Liver (tissue), 7 donors: ENCODE measurements at regions not wholly inside any gene's neighbourhood (a gene's known extent, or its start where the extent isn't known, plus 50 kb on each side); places are given as distances from the start of the nearest gene placed in this dataset.
A peak's percentile ranks its signal among the peaks of the same experiment; 100 is the strongest.
"Not testable (repeated sequence)": the region's sequence is repeated elsewhere in the genome, so short reads cannot be mapped to it uniquely, and the experiment has no call there.

Source experiments
- DNase-seq: peaks from one replicate; pipeline ENCODE4 v3.0.0-alpha.2; 2017; ENCODE audit warnings: low spot score
- H3K27ac ChIP-seq, 2 donors: one replicate each; pipeline ENCODE4 v1.7.0; 2013; ENCODE audit warnings: inconsistent platforms in 2 of 2, low read length in 2 of 2, control low read depth in 1 of 2, low read depth in 1 of 2, mild to moderate bottlenecking in 1 of 2
- H3K27me3 ChIP-seq, 4 donors: one replicate each; pipeline versions ENCODE4 v1.6.1 to v1.7.0; 2013; ENCODE audit warnings: low read length in 3 of 4, inconsistent platforms in 1 of 4, mild to moderate bottlenecking in 1 of 4, moderate library complexity in 1 of 4; ENCODE audit not compliant: control insufficient read depth in 4 of 4, insufficient read depth in 4 of 4
- H3K36me3 ChIP-seq, 4 donors: one replicate each; pipeline versions ENCODE4 v1.6.1 to v1.7.0; 2013; ENCODE audit warnings: low read length in 3 of 4, mild to moderate bottlenecking in 3 of 4, low read depth in 1 of 4, moderate library complexity in 1 of 4; ENCODE audit not compliant: control insufficient read depth in 4 of 4, insufficient read depth in 3 of 4
- H3K4me1 ChIP-seq, 4 donors: one replicate each; pipeline versions ENCODE4 v1.6.1 to v1.7.0; 2013; ENCODE audit warnings: low read length in 3 of 4, mild to moderate bottlenecking in 3 of 4, moderate library complexity in 1 of 4; ENCODE audit not compliant: control insufficient read depth in 4 of 4, insufficient read depth in 4 of 4
- H3K4me3 ChIP-seq, 3 donors: one replicate each; pipeline versions ENCODE4 v1.6.1 to v1.7.0; 2013; ENCODE audit warnings: low read length in 3 of 3, control low read depth in 1 of 3, low read depth in 1 of 3, mild to moderate bottlenecking in 1 of 3
- H3K9ac ChIP-seq, 2 donors: one replicate each; pipeline ENCODE4 v1.7.0; 2013; ENCODE audit warnings: low read length in 2 of 2, mild to moderate bottlenecking in 2 of 2, moderate library complexity in 2 of 2, control low read depth in 1 of 2, low read depth in 1 of 2
- H3K9me3 ChIP-seq, 4 donors: one replicate each; pipeline versions ENCODE4 v1.6.1 to v1.7.0; 2013; ENCODE audit warnings: low read length in 3 of 4; ENCODE audit not compliant: control insufficient read depth in 4 of 4
- ATF3 ChIP-seq: IDR thresholded peaks from 2 replicates; pipeline ENCODE4 v1.6.1; 2016; ENCODE audit warnings: antibody characterized with exemption
- EGR1 ChIP-seq, 2 donors: IDR thresholded peaks; 2 replicates each; pipeline ENCODE4 v1.6.1; 2016 to 2018; ENCODE audit warnings: antibody characterized with exemption in 2 of 2, low read depth in 2 of 2
- FOXA1 ChIP-seq: IDR thresholded peaks from 2 replicates; pipeline ENCODE4 v1.6.1; 2016; ENCODE audit warnings: antibody characterized with exemption
- GABPA ChIP-seq, 2 donors: IDR thresholded peaks in 1 of 2; conservative IDR thresholded peaks in 1 of 2; 2 replicates each; pipeline ENCODE4 v1.6.1; 2016; ENCODE audit warnings: antibody characterized with exemption in 2 of 2, mild to moderate bottlenecking in 1 of 2, moderate library complexity in 1 of 2
- HNF4A ChIP-seq, 2 donors: conservative IDR thresholded peaks; 2 replicates each; pipeline ENCODE4 v1.6.1; 2016; ENCODE audit warnings: antibody characterized with exemption in 2 of 2, mild to moderate bottlenecking in 2 of 2
- HNF4G ChIP-seq: IDR thresholded peaks from 2 replicates; pipeline ENCODE4 v1.6.1; 2016; ENCODE audit warnings: antibody characterized with exemption
- MAX ChIP-seq: IDR thresholded peaks from 2 replicates; pipeline ENCODE4 v1.6.1; 2016; ENCODE audit warnings: antibody characterized with exemption
- NR2F2 ChIP-seq: IDR thresholded peaks from 2 replicates; pipeline ENCODE4 v1.6.1; 2016; ENCODE audit warnings: antibody characterized with exemption
- RAD21 ChIP-seq, 2 donors: IDR thresholded peaks; 2 replicates each; pipeline ENCODE4 v1.6.1; 2016; ENCODE audit warnings: antibody characterized with exemption in 2 of 2, mild to moderate bottlenecking in 2 of 2
- REST ChIP-seq: IDR thresholded peaks from 2 replicates; pipeline ENCODE4 v1.6.1; 2016; ENCODE audit warnings: antibody characterized with exemption, mild to moderate bottlenecking
- RXRA ChIP-seq, 2 donors: IDR thresholded peaks; 2 replicates each; pipeline ENCODE4 v1.6.1; 2017 to 2018; ENCODE audit warnings: antibody characterized with exemption in 2 of 2, mild to moderate bottlenecking in 1 of 2
- SP1 ChIP-seq: IDR thresholded peaks from 2 replicates; pipeline ENCODE4 v1.6.1; 2018; ENCODE audit warnings: antibody characterized with exemption, mild to moderate bottlenecking
- YY1 ChIP-seq: IDR thresholded peaks from 2 replicates; pipeline ENCODE4 v1.6.1; 2016; ENCODE audit warnings: antibody characterized with exemption, mild to moderate bottlenecking
- WGBS: extraction: QIAGEN DNeasy Blood & Tissue Kit; methylation state at CpG from one replicate; pipeline ENCODE4 v1.1.7; 2013; 5-methylcytosine and 5-hydroxymethylcytosine counted together
- donor health status: healthy.
- donor health status: healthy.
- donor health status: healthy.
- donor health status: healthy.

GRCh38 chr2:91466780-91467363 lies 2775.4 kb downstream of the RPIA start:
- H3K9ac ChIP-seq, H3K27me3 ChIP-seq, H3K9me3 ChIP-seq, H3K4me3 ChIP-seq, H3K27ac ChIP-seq, H3K36me3 ChIP-seq, H3K4me1 ChIP-seq, DNase-seq: not testable (repeated sequence)
- WGBS: 13% methylated on average over 1 of the region's 1 CpG

GRCh38 chr2:91476244-91476935 lies 2784.9 kb downstream of the RPIA start:
- peaks cover 0 to 17% (median 5%) of the 10 kb centered on the region in 4 donors for H3K4me1 ChIP-seq
- H3K27me3 ChIP-seq, H3K9ac ChIP-seq, H3K4me3 ChIP-seq, H3K9me3 ChIP-seq, H3K27ac ChIP-seq, DNase-seq, H3K36me3 ChIP-seq: not testable (repeated sequence)
- WGBS: 16% methylated on average over 1 of the region's 2 CpGs

- WGBS: 5% methylated on average over 20 of the region's 25 CpGs
- not testable (repeated sequence) for H3K36me3 ChIP-seq, H3K4me3 ChIP-seq, H3K27me3 ChIP-seq, DNase-seq, H3K9ac ChIP-seq, H3K27ac ChIP-seq, H3K9me3 ChIP-seq
- H3K4me1 ChIP-seq: peaks cover 0 to 17% (median 5%) of the 10 kb centered on the region in 4 donors
Observed at GRCh38 chr2:91476936-91477246, 2785.4 kb downstream of the RPIA start.

- H3K9me3 ChIP-seq, DNase-seq, H3K27ac ChIP-seq, H3K9ac ChIP-seq, H3K27me3 ChIP-seq, H3K36me3 ChIP-seq: not testable (repeated sequence)
- Histone ChIP-seq H3K4me3 (peak overlapping the region in 1 of 3 donors; percentile 61), H3K4me1 (peaks cover 0 to 17% (median 5%) of the 10 kb centered on the region in 4 donors)
- WGBS: 3% methylated on average over 50 of the region's 51 CpGs
Observed at GRCh38 chr2:91477291-91477690, 2785.8 kb downstream of the RPIA start.

GRCh38 chr2:91477731-91478672 lies 2786.5 kb downstream of the RPIA start:
- peak; percentile 70 for DNase-seq
- Histone ChIP-seq H3K36me3 (no peaks in the 10 kb centered on the region), H3K9me3 (peaks cover 0 to 3% (median 0%) of the 10 kb centered on the region in 4 donors), H3K4me1 (peaks cover 0 to 17% (median 5%) of the 10 kb centered on the region in 4 donors), H3K27me3 (peaks cover 0 to 8% (median 3%) of the 10 kb centered on the region in 4 donors), H3K9ac (no peak overlapping the region), H3K27ac (no peak overlapping the region), H3K4me3 (peak overlapping the region in 1 of 3 donors; percentile 61)
- WGBS: 2% methylated on average over 123 of the region's 123 CpGs
- TF ChIP-seq HNF4A (conservative IDR thresholded peaks at IDR 0.05) (no peak), REST (no peak), EGR1 (IDR thresholded peaks at IDR 0.05; ENCODE audit: low read depth in 2 of 2) (no peak), NR2F2 (no peak), RAD21 (IDR thresholded peaks at IDR 0.05) (no peak), GABPA (IDR thresholded peaks at IDR 0.05 in 1 of 2, conservative IDR thresholded peaks at IDR 0.05 in 1 of 2) (no peak), FOXA1 (no peak), MAX (no peak), SP1 (no peak), HNF4G (no peak), YY1 (no peak), ATF3 (no peak), RXRA (IDR thresholded peaks at IDR 0.05) (no peak)
